Parathyroid adenoma (tissue), 2 donors: ENCODE measurements at regions not wholly inside any gene's neighbourhood (a gene's known extent, or its start where the extent isn't known, plus 50 kb on each side); places are given as distances from the start of the nearest gene placed in this dataset.

Experiments
- H2AFZ ChIP-seq: fragments of 300-600 bp; sonication (generic); one replicate; pipeline ENCODE4 v1.7.0; 2017; ENCODE audit warnings: antibody characterized with exemption, mild to moderate bottlenecking
- H3K27ac ChIP-seq: fragments of 300-600 bp; sonication (generic); one replicate; pipeline ENCODE4 v1.7.0; 2017
- H3K27me3 ChIP-seq: fragments of 300-600 bp; sonication (generic); one replicate; pipeline ENCODE4 v1.7.0; 2017; ENCODE audit warnings: low read length; ENCODE audit not compliant: control insufficient read depth, insufficient read depth
- H3K36me3 ChIP-seq: fragments of 300-600 bp; sonication (generic); one replicate; pipeline ENCODE4 v1.7.0; 2017; ENCODE audit warnings: low read length; ENCODE audit not compliant: control insufficient read depth, insufficient read depth
- H3K4me1 ChIP-seq: fragments of 300-600 bp; sonication (generic); one replicate; pipeline ENCODE4 v1.7.0; 2017; ENCODE audit warnings: control low read depth
- H3K4me2 ChIP-seq: fragments of 300-600 bp; sonication (generic); one replicate; pipeline ENCODE4 v1.7.0; 2017; ENCODE audit warnings: low read length
- H3K4me3 ChIP-seq: fragments of 300-600 bp; sonication (generic); one replicate; pipeline ENCODE4 v1.7.0; 2017; ENCODE audit warnings: low read depth, low read length
- H3K79me2 ChIP-seq: fragments of 300-600 bp; sonication (generic); one replicate; pipeline ENCODE4 v1.7.0; 2017; ENCODE audit warnings: control low read depth
- H3K9ac ChIP-seq: fragments of 300-600 bp; sonication (generic); one replicate; pipeline ENCODE4 v1.7.0; 2017; ENCODE audit warnings: mild to moderate bottlenecking
- H3K9me3 ChIP-seq: fragments of 300-600 bp; sonication (generic); one replicate; pipeline ENCODE4 v1.7.0; 2017; ENCODE audit warnings: low read length; ENCODE audit not compliant: control insufficient read depth
- CTCF ChIP-seq: fragments of 300-600 bp; sonication (generic); IDR thresholded peaks from one replicate; pipeline ENCODE4 v1.7.0; 2017; ENCODE audit warnings: antibody characterized with exemption, mild to moderate bottlenecking
- donor health status: primary hyperparathyroidism.

GRCh38 chr2:134098321-134098720 is 155.6 kb upstream of the MGAT5 start:
- H2AFZ ChIP-seq: no peak overlapping the region
- no peak overlapping the region for H3K9ac ChIP-seq
- H3K4me1 ChIP-seq: no peaks in the 10 kb centered on the region
- no peak for TF ChIP-seq CTCF
- H3K9me3 ChIP-seq: no peaks in the 10 kb centered on the region
- no peaks in the 10 kb centered on the region for H3K79me2 ChIP-seq
- H3K4me3 ChIP-seq: no peak overlapping the region
- no peak overlapping the region for H3K27ac ChIP-seq
- H3K36me3 ChIP-seq: no peaks in the 10 kb centered on the region
- H3K27me3 ChIP-seq: no peaks in the 10 kb centered on the region
- no peak overlapping the region for H3K4me2 ChIP-seq

- H3K9ac ChIP-seq: no peak overlapping the region
- H3K27ac ChIP-seq: no peak overlapping the region
- no peak overlapping the region for H3K4me2 ChIP-seq
- TF ChIP-seq CTCF: no peak
- no peak overlapping the region for H3K4me3 ChIP-seq
- H3K9me3 ChIP-seq: no peaks in the 10 kb centered on the region
- no peak overlapping the region for H2AFZ ChIP-seq
- H3K36me3 ChIP-seq: no peaks in the 10 kb centered on the region
- H3K4me1 ChIP-seq: no peaks in the 10 kb centered on the region
- no peaks in the 10 kb centered on the region for H3K79me2 ChIP-seq
- H3K27me3 ChIP-seq: no peaks in the 10 kb centered on the region
Observed at GRCh38 chr2:134099273-134099672, 154.6 kb upstream of the MGAT5 start.

DNA sequence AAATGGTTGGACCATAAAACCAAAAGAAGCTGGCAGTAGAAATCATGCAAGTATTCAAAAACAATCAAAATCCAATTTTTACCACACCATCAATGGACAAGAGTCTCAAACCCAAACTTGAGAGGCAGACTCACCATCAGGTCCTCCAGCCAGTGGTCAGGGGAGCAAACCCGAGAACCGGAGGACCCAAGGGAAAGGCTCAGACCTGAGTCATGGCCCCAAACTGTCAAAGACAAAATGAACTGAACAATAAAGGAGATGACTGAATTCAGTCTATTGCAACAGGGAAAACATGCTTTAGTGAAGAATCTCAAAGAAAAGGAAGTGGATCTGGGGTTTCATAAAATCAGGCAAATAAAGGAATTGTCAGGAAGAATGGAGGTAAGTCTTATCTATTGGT is 150.7 kb upstream of the MGAT5 start:
- H3K79me2 ChIP-seq: no peaks in the 10 kb centered on the region
- H2AFZ ChIP-seq: no peak overlapping the region
- no peak overlapping the region for H3K27ac ChIP-seq
- H3K4me3 ChIP-seq: no peak overlapping the region
- H3K9ac ChIP-seq: no peak overlapping the region
- H3K36me3 ChIP-seq: no peaks in the 10 kb centered on the region
- H3K9me3 ChIP-seq: no peaks in the 10 kb centered on the region
- H3K4me2 ChIP-seq: no peak overlapping the region
- H3K4me1 ChIP-seq: no peaks in the 10 kb centered on the region
- H3K27me3 ChIP-seq: no peaks in the 10 kb centered on the region
- no peak for TF ChIP-seq CTCF

GRCh38 chr2:134104754-134105153 is 149.1 kb upstream of the MGAT5 start:
- Histone ChIP-seq H2AFZ (no peak overlapping the region), H3K9me3 (no peaks in the 10 kb centered on the region), H3K4me3 (no peak overlapping the region), H3K79me2 (no peaks in the 10 kb centered on the region), H3K27ac (no peak overlapping the region), H3K9ac (no peak overlapping the region), H3K27me3 (no peaks in the 10 kb centered on the region), H3K4me1 (no peaks in the 10 kb centered on the region), H3K4me2 (no peak overlapping the region), H3K36me3 (no peaks in the 10 kb centered on the region)
- TF ChIP-seq CTCF: no peak

GRCh38 chr2:134107402-134107801 is 146.5 kb upstream of the MGAT5 start:
- no peaks in the 10 kb centered on the region for H3K9me3 ChIP-seq
- H3K9ac ChIP-seq: no peak overlapping the region
- TF ChIP-seq CTCF: no peak

More at GRCh38 chr2:134107402-134107801, 146.5 kb upstream of the MGAT5 start:
- Histone ChIP-seq H3K27me3 (no peaks in the 10 kb centered on the region), H3K4me2 (no peak overlapping the region), H3K27ac (no peak overlapping the region), H3K4me1 (no peaks in the 10 kb centered on the region), H3K36me3 (no peaks in the 10 kb centered on the region), H2AFZ (no peak overlapping the region), H3K79me2 (no peaks in the 10 kb centered on the region), H3K4me3 (no peak overlapping the region)
